GM12878 (cell line): ENCODE measurements at regions not wholly inside any gene's neighbourhood (a gene's known extent, or its start where the extent isn't known, plus 50 kb on each side); places are given as distances from the start of the nearest gene placed in this dataset.

Experiments
- CTCF ChIP-seq, 3 experiments: IDR thresholded peaks in 2 of 3; conservative IDR thresholded peaks in 1 of 3; 2 replicates each; pipeline ENCODE4 v1.5.1; 2011; ENCODE audit warnings: low read depth in 3 of 3, low read length in 3 of 3, mild to moderate bottlenecking in 3 of 3, control low read depth in 2 of 3, moderate library complexity in 2 of 3, inconsistent platforms in 1 of 3, mixed read lengths in 1 of 3; ENCODE audit not compliant: control insufficient read depth in 2 of 3, insufficient read depth in 1 of 3; ENCODE audit errors: extremely low read depth in 1 of 3
- EGR1 ChIP-seq, 2 experiments: IDR thresholded peaks; 1 replicate in 1 of 2; 2 replicates in 1 of 2; pipeline ENCODE4 v1.6.1; 2011 to 2012; ENCODE audit warnings: low read depth in 2 of 2, low read length in 2 of 2, borderline replicate concordance in 1 of 2, mild to moderate bottlenecking in 1 of 2, moderate library complexity in 1 of 2
- MEF2A ChIP-seq: IDR thresholded peaks from 2 replicates; pipeline ENCODE4 v1.6.1; 2011; ENCODE audit warnings: low read depth, mild to moderate bottlenecking, low read length, moderate library complexity; ENCODE audit not compliant: insufficient read depth
- NR2C1 ChIP-seq: fragments of 450-650 bp; IDR thresholded peaks from 2 replicates; pipeline ENCODE4 v1.6.1; 2017; ENCODE audit warnings: antibody characterized with exemption, mild to moderate bottlenecking, moderate library complexity
- POLR2A ChIP-seq: IDR thresholded peaks from 2 replicates; pipeline ENCODE4 v1.6.1; 2011; ENCODE audit warnings: low read depth, mild to moderate bottlenecking, low read length
- REST ChIP-seq: IDR thresholded peaks from 2 replicates; pipeline ENCODE4 v1.6.1; 2012; ENCODE audit warnings: mild to moderate bottlenecking, low read depth, low read length
- SP1 ChIP-seq: IDR thresholded peaks from one replicate; pipeline ENCODE4 v1.6.1; 2011; ENCODE audit warnings: low read depth, low read length

- TF ChIP-seq EGR1 (IDR thresholded peaks at IDR 0.05; ENCODE audit: borderline replicate concordance in 1 of 2, low read depth in 2 of 2, low read length in 2 of 2) = no peak
- no peak for TF ChIP-seq CTCF (IDR thresholded peaks at IDR 0.05 in 2 of 3, conservative IDR thresholded peaks at IDR 0.05 in 1 of 3; ENCODE audit: control insufficient read depth in 2 of 3, extremely low read depth in 1 of 3, insufficient read depth in 1 of 3, low read depth in 3 of 3, low read length in 3 of 3)
- no peak for TF ChIP-seq POLR2A
- TF ChIP-seq SP1 = no peak
- no peak for TF ChIP-seq NR2C1
- no peak for TF ChIP-seq MEF2A
- no peak for TF ChIP-seq REST
These were observed 416.4 kb downstream of the CSNK1G3 start for GRCh38 chr5:123928401-123928800.
